H1 (cell line): ENCODE measurements at regions not wholly inside any gene's neighbourhood (a gene's known extent, or its start where the extent isn't known, plus 50 kb on each side); places are given as distances from the start of the nearest gene placed in this dataset.

Experiments
- CTCF ChIA-PET: fragments of 300-600 bp; sonication (Branson Sonifier 250); formaldehyde crosslinking; loops from one replicate; lab custom pipeline; 2021; ENCODE audit not compliant: partially characterized antibody; lab: Charles Lee
- POLR2A ChIA-PET: fragments of 300-600 bp; sonication (Branson Sonifier 250); formaldehyde crosslinking; loops from one replicate; lab custom pipeline; 2021; ENCODE audit warnings: inconsistent platforms; ENCODE audit not compliant: partially characterized antibody; lab: Charles Lee
- DNase-seq, 2 experiments: peaks; one replicate each; pipeline versions ENCODE4 v3.0.0 to v3.0.0-alpha.2; 2010 to 2022; ENCODE audit warnings: low spot score in 2 of 2, low read depth in 1 of 2, mixed read lengths in 1 of 2
- FAIRE-seq: peaks from 2 replicates; lab custom pipeline; 2011; peaks lifted over from hg19 to GRCh38; lab: Jason Lieb, UNC
- H2AFZ ChIP-seq: 2 replicates; pipeline ENCODE4 v1.8.1; 2012; ENCODE audit warnings: low read length, inconsistent platforms
- H2AK5ac ChIP-seq: 2 replicates; pipeline ENCODE4 v1.6.1; 2013; ENCODE audit warnings: low read depth, low read length
- H2BK120ac ChIP-seq: replicated peaks from 2 replicates; pipeline ENCODE3; 2013; ENCODE audit warnings: low read depth, low read length, inconsistent platforms
- H2BK12ac ChIP-seq: 2 replicates; pipeline ENCODE4 v1.6.1; 2013; ENCODE audit warnings: low read depth, low read length
- H2BK15ac ChIP-seq: 2 replicates; pipeline ENCODE4 v1.6.1; 2013; ENCODE audit warnings: low read length
- H2BK20ac ChIP-seq: 2 replicates; pipeline ENCODE4 v1.6.1; 2013; ENCODE audit warnings: low read length
- H2BK5ac ChIP-seq: 2 replicates; pipeline ENCODE4 v1.6.1; 2013; ENCODE audit warnings: low read depth, low read length
- H3K14ac ChIP-seq: 2 replicates; pipeline ENCODE4 v1.6.1; 2013; ENCODE audit warnings: inconsistent platforms; ENCODE audit not compliant: insufficient read length
- H3K18ac ChIP-seq: 2 replicates; pipeline ENCODE4 v1.6.1; 2013; ENCODE audit warnings: low read length; ENCODE audit errors: extremely low read depth
- H3K23ac ChIP-seq: 2 replicates; pipeline ENCODE4 v1.6.1; 2013; ENCODE audit warnings: inconsistent platforms; ENCODE audit not compliant: insufficient read length
- H3K23me2 ChIP-seq: 2 replicates; pipeline ENCODE4 v1.6.1; 2013; ENCODE audit warnings: low read depth, low read length
- H3K27ac ChIP-seq: 2 replicates; pipeline ENCODE4 v1.6.1; 2011; ENCODE audit warnings: low read depth, low read length, inconsistent platforms
- H3K27me3 ChIP-seq, 4 experiments: replicated peaks in 1 of 4; 1 replicate in 1 of 4; 2 replicates in 3 of 4; pipeline versions ENCODE4 v1.6.1 to v1.8.1; 2011 to 2013; ENCODE audit warnings: low read length in 3 of 4, mild to moderate bottlenecking in 3 of 4, inconsistent platforms in 2 of 4, mixed read lengths in 2 of 4, moderate library complexity in 1 of 4; ENCODE audit not compliant: control insufficient read depth in 3 of 4, insufficient read depth in 3 of 4; ENCODE audit errors: extremely low read depth in 1 of 4
- H3K36me3 ChIP-seq, 4 experiments: 2 replicates each; pipeline versions ENCODE4 v1.6.1 to v1.8.1; 2011 to 2013; ENCODE audit warnings: mild to moderate bottlenecking in 4 of 4, low read length in 3 of 4, moderate library complexity in 2 of 4, control low read depth in 1 of 4, inconsistent platforms in 1 of 4; ENCODE audit not compliant: insufficient read depth in 4 of 4, control insufficient read depth in 2 of 4
- H3K4ac ChIP-seq: replicated peaks from 2 replicates; pipeline ENCODE3; 2013; ENCODE audit warnings: low read length, low read depth, mixed read lengths, inconsistent platforms; ENCODE audit not compliant: insufficient read length
- H3K4me1 ChIP-seq, 4 experiments: replicated peaks in 1 of 4; 1 replicate in 1 of 4; 2 replicates in 3 of 4; pipeline versions ENCODE4 v1.6.1 to v1.8.1; 2011 to 2013; ENCODE audit warnings: low read length in 3 of 4, inconsistent platforms in 2 of 4, mixed read lengths in 1 of 4; ENCODE audit not compliant: insufficient read depth in 4 of 4, control insufficient read depth in 3 of 4
- H3K4me2 ChIP-seq, 2 experiments: 2 replicates each; pipeline versions ENCODE4 v1.6.1 to v1.8.1; 2011 to 2013; ENCODE audit warnings: low read depth in 2 of 2, low read length in 2 of 2, control low read depth in 1 of 2, inconsistent platforms in 1 of 2, mild to moderate bottlenecking in 1 of 2; ENCODE audit not compliant: insufficient read depth in 1 of 2
- H3K4me3 ChIP-seq, 4 experiments: fragments of 200-600, 300-600 bp in 1 of 4; sonication (generic), shearing (Covaris generic), sonication (Bioruptor Twin) in 1 of 4; 2 replicates each; pipeline versions ENCODE4 v1.5.1 to v1.8.1; 2011 to 2016; ENCODE audit warnings: low read length in 4 of 4, low read depth in 3 of 4, control low read depth in 2 of 4, inconsistent platforms in 2 of 4, mild to moderate bottlenecking in 2 of 4, mixed read lengths in 1 of 4, moderate library complexity in 1 of 4; ENCODE audit not compliant: insufficient read depth in 2 of 4; ENCODE audit errors: extremely low read depth in 1 of 4
- H3K56ac ChIP-seq: replicated peaks from 2 replicates; pipeline ENCODE3; 2013; ENCODE audit warnings: low read depth, mild to moderate bottlenecking, mixed read lengths, low read length, inconsistent platforms; ENCODE audit not compliant: insufficient read length
- H3K79me1 ChIP-seq: 2 replicates; pipeline ENCODE4 v1.6.1; 2013; ENCODE audit warnings: low read depth, low read length, control low read depth
- H3K79me2 ChIP-seq, 2 experiments: 2 replicates each; pipeline versions ENCODE4 v1.6.1 to v1.8.1; 2012 to 2013; ENCODE audit warnings: low read length in 2 of 2, mild to moderate bottlenecking in 2 of 2, inconsistent platforms in 1 of 2; ENCODE audit not compliant: insufficient read depth in 2 of 2, control insufficient read depth in 1 of 2
- H3K9ac ChIP-seq, 4 experiments: replicated peaks in 1 of 4; 1 replicate in 1 of 4; 2 replicates in 3 of 4; pipeline versions ENCODE4 v1.6.1 to v1.8.1; 2011 to 2013; ENCODE audit warnings: low read depth in 3 of 4, low read length in 3 of 4, control low read depth in 2 of 4, mild to moderate bottlenecking in 2 of 4, moderate library complexity in 2 of 4, inconsistent platforms in 1 of 4; ENCODE audit errors: extremely low read depth in 1 of 4
- H3K9me3 ChIP-seq, 2 experiments: 2 replicates each; pipeline versions ENCODE4 v1.6.1 to v1.8.1; 2012 to 2013; ENCODE audit warnings: mild to moderate bottlenecking in 2 of 2, moderate library complexity in 2 of 2, control low read depth in 1 of 2, inconsistent platforms in 1 of 2, low read depth in 1 of 2, low read length in 1 of 2, mixed read lengths in 1 of 2; ENCODE audit not compliant: insufficient read depth in 2 of 2
- H4K20me1 ChIP-seq, 2 experiments: replicated peaks in 1 of 2; 2 replicates each; pipeline versions ENCODE3 to v1.8.1; 2011 to 2013; ENCODE audit warnings: inconsistent platforms in 2 of 2, low read length in 2 of 2, mild to moderate bottlenecking in 1 of 2; ENCODE audit not compliant: insufficient read depth in 2 of 2, control insufficient read depth in 1 of 2
- H4K5ac ChIP-seq: 2 replicates; pipeline ENCODE4 v1.6.1; 2013; ENCODE audit warnings: low read length, low read depth, mixed read lengths, inconsistent platforms; ENCODE audit not compliant: insufficient read length
- H4K8ac ChIP-seq: 2 replicates; pipeline ENCODE4 v1.8.0; 2013; ENCODE audit warnings: mild to moderate bottlenecking, moderate library complexity, low read length, inconsistent platforms; ENCODE audit not compliant: insufficient read depth; ENCODE audit errors: extremely low read depth
- H4K91ac ChIP-seq: replicated peaks from 2 replicates; pipeline ENCODE3; 2013; ENCODE audit warnings: low read length, mixed read lengths, inconsistent platforms; ENCODE audit not compliant: insufficient read length
- ASH2L ChIP-seq: fragments of 200-600, 300-600 bp; sonication (generic); IDR thresholded peaks from one replicate; pipeline ENCODE4 v1.7.1; 2017; ENCODE audit warnings: low read length
- ATF3 ChIP-seq: IDR thresholded peaks from 2 replicates; pipeline ENCODE4 v1.6.1; 2011; ENCODE audit warnings: low read depth, mild to moderate bottlenecking, low read length; ENCODE audit not compliant: insufficient read depth
- CBX5 ChIP-seq: fragments of 300-800, 300-1000 bp; sonication (generic); IDR thresholded peaks from 2 replicates; pipeline ENCODE4 v1.7.1; 2016; ENCODE audit warnings: antibody characterized with exemption, low read length, low read depth
- CTBP2 ChIP-seq: IDR thresholded peaks from 2 replicates; pipeline ENCODE4 v1.7.0; 2011; ENCODE audit warnings: borderline replicate concordance, mild to moderate bottlenecking, moderate library complexity, mixed read lengths, low read length; ENCODE audit not compliant: insufficient read depth, insufficient read length
- EGR1 ChIP-seq: IDR thresholded peaks from 2 replicates; pipeline ENCODE4 v1.6.1; 2011; ENCODE audit warnings: low read depth, low read length, borderline replicate concordance
- HDAC6 ChIP-seq: IDR thresholded peaks from one replicate; pipeline ENCODE4 v1.7.1; 2012; ENCODE audit warnings: low read depth, mild to moderate bottlenecking, inconsistent platforms, low read length, moderate library complexity
- NRF1 ChIP-seq: IDR thresholded peaks from 2 replicates; pipeline ENCODE4 v1.6.1; 2011; ENCODE audit warnings: mild to moderate bottlenecking, low read depth, low read length, improper control_type of control experiment
- POLR2A ChIP-seq, 2 experiments: IDR thresholded peaks; 1 replicate in 1 of 2; 2 replicates in 1 of 2; pipeline ENCODE4 v1.6.1; 2011; ENCODE audit warnings: low read depth in 2 of 2, low read length in 2 of 2, mild to moderate bottlenecking in 2 of 2; ENCODE audit errors: control extremely low read depth in 1 of 2
- RAD21 ChIP-seq, 2 experiments: IDR thresholded peaks in 1 of 2; conservative IDR thresholded peaks in 1 of 2; 2 replicates each; pipeline ENCODE4 v1.6.1; 2011; ENCODE audit warnings: low read depth in 2 of 2, low read length in 2 of 2, improper control_type of control experiment in 1 of 2, inconsistent platforms in 1 of 2, mild to moderate bottlenecking in 1 of 2, moderate library complexity in 1 of 2
- RBBP5 ChIP-seq: IDR thresholded peaks from 2 replicates; pipeline ENCODE4 v1.7.1; 2012; ENCODE audit warnings: low read depth, mild to moderate bottlenecking, inconsistent platforms, low read length, moderate library complexity, borderline replicate concordance
- SIX5 ChIP-seq: IDR thresholded peaks from 2 replicates; pipeline ENCODE4 v1.6.1; 2011; ENCODE audit warnings: mild to moderate bottlenecking, low read depth, low read length
- SP1 ChIP-seq: IDR thresholded peaks from 2 replicates; pipeline ENCODE4 v1.6.1; 2011; ENCODE audit warnings: low read depth, low read length
- SP4 ChIP-seq: IDR thresholded peaks from 2 replicates; pipeline ENCODE4 v1.6.1; 2012; ENCODE audit warnings: low read length, inconsistent platforms
- TAF1 ChIP-seq: IDR thresholded peaks from 2 replicates; pipeline ENCODE4 v1.6.1; 2011; ENCODE audit warnings: mild to moderate bottlenecking, low read depth, low read length
- WGBS, 2 experiments: shearing (Covaris generic) in 1 of 2; methylation state at CpG; one replicate each; pipeline versions ENCODE4 v1.1.6 to v1.1.7; 2013 to 2015; ENCODE audit warnings: low lambda C conversion rate in 2 of 2, mixed read lengths in 2 of 2, inconsistent platforms in 1 of 2, low coverage in 1 of 2, missing lambda C conversion rate in 1 of 2; ENCODE audit not compliant: insufficient replicate concordance in 2 of 2, insufficient coverage in 1 of 2, insufficient read length in 1 of 2; ENCODE audit errors: extremely low coverage in 1 of 2, missing lambda C conversion rate in 1 of 2; 5-methylcytosine and 5-hydroxymethylcytosine counted together

GRCh38 chr5:36377192-36377591, 75.5 kb upstream of the RANBP3L start:
- no peak overlapping the region for H2BK15ac ChIP-seq

More at GRCh38 chr5:36377192-36377591, 75.5 kb upstream of the RANBP3L start:
- WGBS, 2 experiments, result 92% methylated on average over 2 of the region's 2 CpGs; no CpG with 5 or more reads in 1 of the 2 experiments
- no peaks in the 10 kb centered on the region for H3K79me1 ChIP-seq
- H3K36me3 ChIP-seq, result no peaks in the 10 kb centered on the region
- no peak for FAIRE-seq
- no peak overlapping the region for H4K91ac ChIP-seq
- H2BK20ac ChIP-seq, result no peak overlapping the region
- ChIA-PET POLR2A (no interaction called here), CTCF (interaction anchor here (0.5 to 1.4 kb wide), 3 partner anchors 14 to 1242 kb away, joined by 3 to 5 read pairs (median 3); no protein-coding TSS in a partner anchor)
- no peak overlapping the region for H2BK5ac ChIP-seq
- no peaks in the 10 kb centered on the region for H3K23me2 ChIP-seq
- H3K4ac ChIP-seq, result no peak overlapping the region
- H2BK120ac ChIP-seq, result no peak overlapping the region
- no peak overlapping the region for H2BK12ac ChIP-seq
- no peak overlapping the region for H3K9ac ChIP-seq
- H3K79me2 ChIP-seq, result no peaks in the 10 kb centered on the region
- no peak overlapping the region for H3K18ac ChIP-seq
- no peak overlapping the region for H4K5ac ChIP-seq
- no peak for TF ChIP-seq CBX5
- no peak for TF ChIP-seq SP1
- TF ChIP-seq ASH2L, result no peak
- no peak for TF ChIP-seq NRF1
- TF ChIP-seq POLR2A (IDR thresholded peaks at IDR 0.05; ENCODE audit: control extremely low read depth in 1 of 2, low read depth in 2 of 2, low read length in 2 of 2), result no peak
- TF ChIP-seq RAD21 (IDR thresholded peaks at IDR 0.05 in 1 of 2, conservative IDR thresholded peaks at IDR 0.05 in 1 of 2; ENCODE audit: low read depth in 2 of 2, low read length in 2 of 2), result no peak
- no peak for TF ChIP-seq SP4
- no peak for TF ChIP-seq CTBP2
- TF ChIP-seq HDAC6, result no peak
- TF ChIP-seq TAF1, result no peak
- TF ChIP-seq RBBP5, result no peak
- TF ChIP-seq SIX5, result no peak
- TF ChIP-seq EGR1, result no peak
- TF ChIP-seq ATF3, result no peak
- no peak overlapping the region for H2AFZ ChIP-seq
- no peak overlapping the region for H3K27ac ChIP-seq
- no peak overlapping the region for H3K4me2 ChIP-seq
- H3K14ac ChIP-seq, result no peak overlapping the region
- H2AK5ac ChIP-seq, result no peak overlapping the region
- no peak for DNase-seq
- H3K9me3 ChIP-seq, result no peaks in the 10 kb centered on the region
- no peaks in the 10 kb centered on the region for H4K20me1 ChIP-seq
- no peak overlapping the region for H4K8ac ChIP-seq
- H3K4me3 ChIP-seq, result no peak overlapping the region
- H3K23ac ChIP-seq, result no peak overlapping the region
- no peaks in the 10 kb centered on the region for H3K4me1 ChIP-seq
- H3K56ac ChIP-seq, result no peak overlapping the region
- no peaks in the 10 kb centered on the region for H3K27me3 ChIP-seq
